Keratinocyte (primary cell): ENCODE measurements at regions not wholly inside any gene's neighbourhood (a gene's known extent, or its start where the extent isn't known, plus 50 kb on each side); places are given as distances from the start of the nearest gene placed in this dataset.

Experiments
- EZH2 ChIP-seq: IDR thresholded peaks from one replicate; pipeline ENCODE4 v1.6.1; 2012; ENCODE audit warnings: inconsistent platforms, mild to moderate bottlenecking, low read length, moderate library complexity
- TF ChIP-seq, protein P1 (sequence below), 3 experiments: IDR thresholded peaks in 1 of 3; conservative IDR thresholded peaks in 1 of 3; optimal IDR thresholded peaks in 1 of 3; 2 replicates in 2 of 3; 3 replicates in 1 of 3; pipeline versions ENCODE3 to v1.5.1; 2011; ENCODE audit warnings: low read length in 3 of 3, mild to moderate bottlenecking in 3 of 3, moderate library complexity in 2 of 3, control low read depth in 1 of 3, inconsistent platforms in 1 of 3; ENCODE audit not compliant: insufficient read depth in 2 of 3; ENCODE audit errors: extremely low read depth in 1 of 3

DNA sequence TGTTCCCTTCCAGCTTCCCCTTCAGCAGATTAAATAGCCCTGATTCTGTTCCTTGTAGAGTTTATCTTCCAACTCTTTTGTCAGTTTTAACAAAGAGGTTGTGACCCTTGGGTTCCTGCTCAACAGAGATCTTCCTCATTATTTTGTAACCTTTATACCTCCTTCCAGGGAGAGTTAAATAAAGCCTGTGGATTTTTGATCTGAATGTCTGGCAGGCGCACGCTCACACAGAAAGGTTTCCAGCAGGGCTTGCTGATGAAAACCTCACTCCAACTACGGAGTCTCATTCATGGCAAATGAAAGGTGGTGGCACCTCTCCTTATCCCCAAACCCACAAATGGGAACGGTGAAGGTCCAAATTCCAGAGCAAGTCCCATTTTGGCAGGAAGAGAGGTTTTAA lies 129.0 kb downstream of the SREK1 start:
- TF ChIP-seq EZH2 = no peak
- TF ChIP-seq, protein P1, sequence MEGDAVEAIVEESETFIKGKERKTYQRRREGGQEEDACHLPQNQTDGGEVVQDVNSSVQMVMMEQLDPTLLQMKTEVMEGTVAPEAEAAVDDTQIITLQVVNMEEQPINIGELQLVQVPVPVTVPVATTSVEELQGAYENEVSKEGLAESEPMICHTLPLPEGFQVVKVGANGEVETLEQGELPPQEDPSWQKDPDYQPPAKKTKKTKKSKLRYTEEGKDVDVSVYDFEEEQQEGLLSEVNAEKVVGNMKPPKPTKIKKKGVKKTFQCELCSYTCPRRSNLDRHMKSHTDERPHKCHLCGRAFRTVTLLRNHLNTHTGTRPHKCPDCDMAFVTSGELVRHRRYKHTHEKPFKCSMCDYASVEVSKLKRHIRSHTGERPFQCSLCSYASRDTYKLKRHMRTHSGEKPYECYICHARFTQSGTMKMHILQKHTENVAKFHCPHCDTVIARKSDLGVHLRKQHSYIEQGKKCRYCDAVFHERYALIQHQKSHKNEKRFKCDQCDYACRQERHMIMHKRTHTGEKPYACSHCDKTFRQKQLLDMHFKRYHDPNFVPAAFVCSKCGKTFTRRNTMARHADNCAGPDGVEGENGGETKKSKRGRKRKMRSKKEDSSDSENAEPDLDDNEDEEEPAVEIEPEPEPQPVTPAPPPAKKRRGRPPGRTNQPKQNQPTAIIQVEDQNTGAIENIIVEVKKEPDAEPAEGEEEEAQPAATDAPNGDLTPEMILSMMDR (optimal IDR thresholded peaks at IDR 0.05 in 1 of 3, IDR thresholded peaks at IDR 0.05 in 1 of 3, conservative IDR thresholded peaks at IDR 0.05 in 1 of 3; ENCODE audit: extremely low read depth in 1 of 3, insufficient read depth in 2 of 3, low read length in 3 of 3) = no peak
